ENCODE measurements at regions not wholly inside any gene's neighbourhood (a gene's known extent, or its start where the extent isn't known, plus 50 kb on each side); places are given as distances from the start of the nearest gene placed in this dataset.

GRCh38 chr5:173759691-173760090, 128.5 kb upstream of the CPEB4 start:
- FAIRE-seq, result no peak

GRCh38 chr5:173760461-173761177, 127.5 kb upstream of the CPEB4 start:
- DNase-seq (ENCODE audit: insufficient read length, low spot score), result no peak
- FAIRE-seq, result no peak

More at GRCh38 chr5:173759691-173760090, 128.5 kb upstream of the CPEB4 start:
- no peak for DNase-seq (ENCODE audit: insufficient read length, low spot score)

- FAIRE-seq (no peak), DNase-seq (ENCODE audit: insufficient read length, low spot score) (no peak)
Measured at GRCh38 chr5:173761178-173761513, 127.0 kb upstream of the CPEB4 start.

- FAIRE-seq (no peak), DNase-seq (ENCODE audit: insufficient read length, low spot score) (no peak)
Measured at GRCh38 chr5:173762045-173762444, 126.1 kb upstream of the CPEB4 start.

- no peak for FAIRE-seq
Measured at GRCh38 chr5:173762930-173763329, 125.2 kb upstream of the CPEB4 start.

GRCh38 chr5:173763410-173763809, 124.7 kb upstream of the CPEB4 start:
- DNase-seq (ENCODE audit: insufficient read length, low spot score) (no peak), FAIRE-seq (no peak)

More at GRCh38 chr5:173762930-173763329, 125.2 kb upstream of the CPEB4 start:
- DNase-seq (ENCODE audit: insufficient read length, low spot score), result no peak

GRCh38 chr5:173764332-173765028, 123.7 kb upstream of the CPEB4 start:
- peak; percentile 94 for DNase-seq (ENCODE audit: insufficient read length, low spot score)
- FAIRE-seq, result no peak

GRCh38 chr5:173765029-173765644, 123.0 kb upstream of the CPEB4 start:
- DNase-seq (ENCODE audit: insufficient read length, low spot score), result no peak
- FAIRE-seq, result no peak

GRCh38 chr5:173765661-173766060, 122.5 kb upstream of the CPEB4 start:
- DNase-seq (ENCODE audit: insufficient read length, low spot score) (no peak), FAIRE-seq (no peak)

- no peak for FAIRE-seq
- DNase-seq (ENCODE audit: insufficient read length, low spot score), result no peak
Measured at GRCh38 chr5:173767574-173768266, 120.4 kb upstream of the CPEB4 start.

- DNase-seq (ENCODE audit: insufficient read length, low spot score) (no peak), FAIRE-seq (no peak)
Measured at GRCh38 chr5:173768267-173768806, 119.8 kb upstream of the CPEB4 start.

GRCh38 chr5:173768891-173769290, 119.3 kb upstream of the CPEB4 start:
- no peak for DNase-seq (ENCODE audit: insufficient read length, low spot score)
- FAIRE-seq, result no peak

- DNase-seq (ENCODE audit: insufficient read length, low spot score), result no peak
- no peak for FAIRE-seq
Measured at GRCh38 chr5:173770637-173771036, 117.5 kb upstream of the CPEB4 start.

- DNase-seq (ENCODE audit: insufficient read length, low spot score) (no peak), FAIRE-seq (no peak)
Measured at GRCh38 chr5:173771121-173771724, 116.9 kb upstream of the CPEB4 start.

GRCh38 chr5:173771725-173772383, 116.3 kb upstream of the CPEB4 start:
- no peak for DNase-seq (ENCODE audit: insufficient read length, low spot score)
- no peak for FAIRE-seq

- FAIRE-seq (no peak), DNase-seq (ENCODE audit: insufficient read length, low spot score) (no peak)
Measured at GRCh38 chr5:173772384-173773059, 115.6 kb upstream of the CPEB4 start.

- DNase-seq (ENCODE audit: insufficient read length, low spot score), result no peak
- no peak for FAIRE-seq
Measured at GRCh38 chr5:173774271-173774761, 113.8 kb upstream of the CPEB4 start.

- FAIRE-seq (no peak), DNase-seq (ENCODE audit: insufficient read length, low spot score) (no peak)
Measured at GRCh38 chr5:173775261-173776197, 112.6 kb upstream of the CPEB4 start.
